Suprapubic skin (tissue), 3 donors: ENCODE measurements at regions not wholly inside any gene's neighbourhood (a gene's known extent, or its start where the extent isn't known, plus 50 kb on each side); places are given as distances from the start of the nearest gene placed in this dataset.

Experiments
- EP300 ChIP-seq: sonication (generic); formaldehyde crosslinking; IDR thresholded peaks from one replicate; pipeline ENCODE4 v1.6.1; 2017; ENCODE audit warnings: antibody characterized with exemption
- POLR2A ChIP-seq, 2 donors: fragments of 450-650 bp; IDR thresholded peaks; one replicate each; pipeline ENCODE4 v1.6.1; 2017; ENCODE audit warnings: antibody characterized with exemption in 2 of 2, mild to moderate bottlenecking in 2 of 2, moderate library complexity in 2 of 2
- TF ChIP-seq, protein P1 (sequence below), 2 donors: fragments of 200-600 bp in 1 of 2; fragments of 450-650 bp in 1 of 2; sonication (generic) in 1 of 2; IDR thresholded peaks; one replicate each; pipeline ENCODE4 v1.5.1; 2016 to 2019; ENCODE audit warnings: antibody characterized with exemption in 2 of 2, mild to moderate bottlenecking in 1 of 2, moderate library complexity in 1 of 2

DNA sequence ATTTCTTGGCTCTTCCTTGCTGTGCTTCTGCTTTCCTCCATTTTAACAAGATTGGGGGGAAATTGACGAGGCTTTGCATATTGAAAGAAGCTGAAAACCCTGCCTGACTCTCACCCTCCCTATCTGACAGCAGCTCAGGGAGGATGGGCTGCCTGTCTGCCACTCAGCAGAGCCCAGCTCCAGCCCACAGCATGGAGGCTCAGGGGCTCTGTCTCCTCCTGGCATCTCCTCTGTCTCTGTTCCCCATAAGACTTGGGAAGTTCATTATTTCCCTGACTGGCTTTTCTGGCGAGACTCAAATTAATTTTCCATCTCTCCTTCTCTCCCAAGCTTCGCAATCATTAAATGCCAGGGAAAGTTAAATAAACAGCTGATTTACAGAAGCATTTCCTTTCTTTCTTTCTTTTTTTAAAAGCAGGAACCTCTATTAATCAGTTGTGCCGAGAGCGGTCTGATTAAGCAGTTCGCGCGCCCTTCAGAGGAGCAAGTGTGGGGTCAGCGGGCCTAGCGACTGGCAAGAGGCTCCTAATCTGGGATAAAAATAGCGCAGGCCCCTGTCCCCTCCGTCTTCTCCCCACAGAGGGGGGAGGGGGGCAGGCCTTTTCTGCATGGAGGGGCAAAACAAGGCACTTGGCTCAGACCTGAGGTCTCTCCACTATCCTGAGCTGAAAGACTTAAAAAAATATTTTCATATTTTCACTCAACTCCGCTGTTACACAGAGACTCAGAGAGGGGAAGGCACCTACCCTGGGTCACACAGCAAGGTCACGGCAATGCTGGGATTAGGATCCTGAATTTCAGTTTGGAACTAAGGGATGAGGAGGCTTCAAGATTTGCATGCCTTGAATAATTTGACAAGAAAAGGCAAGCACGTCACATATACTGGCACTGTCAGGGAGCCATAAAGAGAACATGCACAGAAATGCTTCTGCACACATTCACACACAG is 170.4 kb downstream of the ACTL8 start:
- TF ChIP-seq, protein P1, sequence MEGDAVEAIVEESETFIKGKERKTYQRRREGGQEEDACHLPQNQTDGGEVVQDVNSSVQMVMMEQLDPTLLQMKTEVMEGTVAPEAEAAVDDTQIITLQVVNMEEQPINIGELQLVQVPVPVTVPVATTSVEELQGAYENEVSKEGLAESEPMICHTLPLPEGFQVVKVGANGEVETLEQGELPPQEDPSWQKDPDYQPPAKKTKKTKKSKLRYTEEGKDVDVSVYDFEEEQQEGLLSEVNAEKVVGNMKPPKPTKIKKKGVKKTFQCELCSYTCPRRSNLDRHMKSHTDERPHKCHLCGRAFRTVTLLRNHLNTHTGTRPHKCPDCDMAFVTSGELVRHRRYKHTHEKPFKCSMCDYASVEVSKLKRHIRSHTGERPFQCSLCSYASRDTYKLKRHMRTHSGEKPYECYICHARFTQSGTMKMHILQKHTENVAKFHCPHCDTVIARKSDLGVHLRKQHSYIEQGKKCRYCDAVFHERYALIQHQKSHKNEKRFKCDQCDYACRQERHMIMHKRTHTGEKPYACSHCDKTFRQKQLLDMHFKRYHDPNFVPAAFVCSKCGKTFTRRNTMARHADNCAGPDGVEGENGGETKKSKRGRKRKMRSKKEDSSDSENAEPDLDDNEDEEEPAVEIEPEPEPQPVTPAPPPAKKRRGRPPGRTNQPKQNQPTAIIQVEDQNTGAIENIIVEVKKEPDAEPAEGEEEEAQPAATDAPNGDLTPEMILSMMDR (IDR thresholded peaks at IDR 0.05) = no peak
- TF ChIP-seq EP300 = no peak
- no peak for TF ChIP-seq POLR2A (IDR thresholded peaks at IDR 0.05)
